G401 (cell line): ENCODE measurements at regions not wholly inside any gene's neighbourhood (a gene's known extent, or its start where the extent isn't known, plus 50 kb on each side); places are given as distances from the start of the nearest gene placed in this dataset.
A peak's percentile ranks its signal among the peaks of the same experiment; 100 is the strongest.

Experiments
- DNase-seq: peaks from one replicate; pipeline ENCODE4 v3.0.0-alpha.2; 2015; ENCODE audit warnings: low spot score
- in situ Hi-C: cut with HindIII; loops from 2 replicates; pipeline ENCODE4 v1.10.0; 2016; ENCODE audit warnings: low sequenced_read_pairs, mixed read lengths

DNA sequence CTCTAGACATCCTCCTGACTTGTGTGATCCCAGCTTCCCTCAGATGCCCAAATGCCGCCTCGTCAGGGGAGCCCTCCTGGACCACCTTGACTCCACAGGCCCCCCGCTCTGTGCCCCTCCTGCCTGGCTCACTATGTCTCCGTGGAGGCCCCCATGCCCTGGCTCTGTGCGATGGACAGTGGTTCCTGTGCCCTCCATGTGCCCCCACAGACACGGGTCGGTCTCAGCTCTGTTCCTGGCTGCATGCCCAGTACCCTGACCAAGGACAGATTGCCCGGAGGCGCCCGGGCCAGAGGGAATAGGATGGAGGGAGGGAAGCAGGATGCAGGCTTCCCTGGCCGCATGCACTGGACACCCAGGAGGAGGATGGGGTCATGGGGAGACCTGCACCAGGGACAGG lies 1274.6 kb downstream of the BRD1 start:
- in situ Hi-C loops: no loop called here
- no peak for DNase-seq

DNA sequence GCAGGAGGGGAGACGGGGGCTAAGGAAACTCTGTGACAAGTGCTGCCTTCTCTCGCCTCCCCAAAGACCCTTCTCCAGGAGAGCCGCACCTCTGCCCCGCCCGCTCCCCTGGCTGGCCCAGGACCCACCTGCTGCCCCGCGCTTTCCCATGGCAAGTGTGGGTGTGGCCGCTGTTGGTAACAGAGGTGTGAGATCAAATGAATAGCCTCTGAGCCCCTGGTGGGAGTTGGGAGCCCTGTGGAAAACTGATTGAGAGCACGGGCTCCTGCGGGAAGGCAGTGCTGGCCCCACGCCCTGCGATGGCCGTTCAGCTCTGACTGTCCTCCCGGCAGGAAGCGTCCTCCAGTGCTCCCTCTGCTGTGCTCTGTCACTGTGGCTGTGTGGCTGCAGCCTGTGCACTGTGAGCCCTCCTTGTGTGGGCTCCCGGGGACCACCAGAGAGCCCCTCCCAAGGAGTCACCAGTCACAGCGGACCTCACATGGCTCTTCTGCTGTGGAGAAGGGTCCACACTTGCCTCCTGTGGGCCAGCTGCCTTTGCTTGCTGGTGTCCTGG lies 1275.9 kb downstream of the BRD1 start:
- in situ Hi-C loops: no loop called here
- no peak for DNase-seq

GRCh38 chr22:48551061-48551460 lies 1276.6 kb downstream of the BRD1 start:
- in situ Hi-C loops: no loop called here
- no peak for DNase-seq

DNA sequence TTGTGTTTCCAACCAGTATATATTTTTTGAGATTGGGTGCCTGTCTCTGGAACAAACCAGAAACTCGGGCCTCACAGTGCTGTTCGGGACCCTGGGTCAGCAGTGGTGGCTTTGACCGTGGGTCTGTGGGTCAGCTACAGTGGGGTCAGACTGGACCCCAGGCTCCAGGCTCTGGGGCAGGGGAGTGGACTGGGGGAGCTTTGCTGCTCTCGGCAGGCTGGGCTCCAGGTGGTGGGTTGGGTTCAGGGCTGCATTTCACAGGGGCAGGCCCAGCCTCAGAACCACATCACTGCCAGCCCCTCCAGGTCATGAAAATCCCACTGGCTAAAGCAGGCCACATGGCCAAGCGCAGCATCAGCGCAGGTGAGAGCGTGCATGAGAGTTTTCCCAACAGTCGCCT lies 1279.3 kb downstream of the BRD1 start:
- no peak for DNase-seq
- in situ Hi-C loops: no loop called here

GRCh38 chr22:48547971-48548370 lies 1279.7 kb downstream of the BRD1 start:
- no peak for DNase-seq
- in situ Hi-C loops: no loop called here

DNA sequence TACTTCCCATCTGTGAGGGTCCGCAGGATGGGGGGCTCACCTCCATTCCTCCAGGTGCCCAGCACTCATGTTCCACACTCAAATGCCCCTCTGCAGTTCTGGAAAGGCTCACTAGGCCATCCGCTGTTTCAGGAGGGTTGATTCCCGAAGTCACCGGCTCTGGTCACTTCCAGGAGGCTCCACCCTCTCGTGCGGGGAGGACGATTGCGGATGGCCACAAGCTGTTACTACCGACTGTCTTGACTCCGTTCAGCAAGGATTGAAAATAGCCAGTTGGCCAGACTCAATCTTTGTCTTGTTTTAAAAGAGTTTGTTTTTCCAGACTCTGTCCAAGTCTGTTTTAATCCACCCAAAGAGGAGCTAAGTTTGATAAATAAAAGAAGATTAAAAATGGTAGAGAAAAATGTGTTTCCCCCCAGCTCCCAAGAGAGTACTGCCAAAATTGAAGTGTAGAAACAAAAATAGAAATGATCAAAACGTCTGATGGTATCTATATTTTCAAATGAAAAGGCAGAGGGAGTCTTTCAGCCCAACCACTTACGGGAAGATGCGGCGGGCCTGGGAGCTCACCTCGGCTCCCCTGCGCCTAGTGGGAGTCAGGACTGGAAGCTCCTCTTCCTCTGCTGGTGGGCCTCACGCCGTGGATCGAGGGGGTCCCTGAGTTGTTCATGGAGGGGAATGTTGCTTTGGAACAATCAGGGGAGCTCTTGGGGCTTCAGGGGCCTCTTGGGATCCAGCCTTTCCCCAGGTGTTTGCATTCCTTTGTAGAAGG lies 1280.8 kb downstream of the BRD1 start:
- in situ Hi-C loops: no loop called here
- DNase-seq: peak; percentile 67

- in situ Hi-C loops: no loop called here
- DNase-seq: no peak
These were observed 1281.7 kb downstream of the BRD1 start for GRCh38 chr22:48545987-48546386.

GRCh38 chr22:48541401-48542098 lies 1286.1 kb downstream of the BRD1 start:
- in situ Hi-C loops: no loop called here
- no peak for DNase-seq

DNA sequence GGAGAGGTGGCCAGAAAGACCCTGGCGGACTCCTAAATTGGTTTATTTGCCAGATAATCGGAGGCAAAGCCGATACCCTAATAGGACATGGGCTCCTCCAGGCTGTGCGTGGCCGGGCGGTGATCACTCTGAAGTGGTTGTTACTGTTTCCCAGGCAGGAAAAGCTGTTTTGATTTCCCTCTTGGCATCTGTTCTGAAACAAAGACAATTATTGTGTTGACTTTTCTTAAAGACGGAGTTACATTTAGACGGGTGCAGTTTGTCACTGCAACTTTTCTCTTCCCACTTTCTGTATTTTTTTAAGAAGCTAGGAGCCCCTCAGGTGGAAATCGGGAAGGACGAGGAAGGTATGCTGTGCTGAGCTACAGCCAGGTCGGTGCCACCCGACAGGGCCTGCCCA lies 1288.4 kb downstream of the BRD1 start:
- in situ Hi-C loops: no loop called here
- no peak for DNase-seq

DNA sequence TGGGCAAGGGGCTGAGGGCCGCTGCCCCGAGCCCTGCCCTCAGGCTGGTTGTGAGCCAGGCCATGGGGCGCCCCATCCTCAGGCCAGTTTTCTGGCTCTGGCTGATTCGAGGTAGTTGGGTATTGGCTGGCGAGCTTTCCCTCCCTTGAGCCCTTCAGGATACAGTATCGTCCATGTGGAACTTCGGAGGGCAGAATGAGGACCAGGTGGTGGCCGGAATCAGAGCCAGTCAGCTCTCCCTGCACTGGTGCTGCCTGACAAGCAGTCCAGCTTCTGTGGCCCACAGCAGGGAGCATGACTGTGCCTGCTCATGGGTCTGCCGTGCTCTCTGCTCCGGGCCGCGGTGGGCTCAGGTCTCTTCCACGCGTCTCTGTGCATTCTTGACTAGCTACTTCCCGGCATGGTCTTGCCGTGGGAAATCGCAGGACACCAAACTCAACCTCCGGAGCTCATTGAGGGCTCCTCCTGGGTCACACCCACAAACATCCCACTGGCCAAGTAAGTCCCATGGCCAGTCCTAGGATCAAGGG lies 1289.3 kb downstream of the BRD1 start:
- DNase-seq: peak; percentile 84
- in situ Hi-C loops: no loop called here

DNA sequence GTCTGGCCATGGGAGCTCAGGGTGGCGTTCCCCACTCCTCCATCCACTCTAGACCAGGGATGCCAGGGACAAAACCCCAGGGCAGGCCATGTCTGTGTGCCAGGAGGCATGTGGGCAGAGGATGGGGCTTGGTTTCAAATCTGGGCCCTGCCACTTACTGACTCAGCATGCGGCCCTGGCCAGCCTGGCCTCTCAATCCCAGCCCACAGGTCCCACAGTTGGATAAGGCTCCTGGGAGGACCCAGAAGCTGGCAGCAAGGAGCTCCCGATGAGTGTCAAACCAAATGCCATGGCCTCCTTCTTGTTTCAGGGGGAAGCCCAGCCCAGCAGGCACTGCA lies 1290.4 kb downstream of the BRD1 start:
- peak; percentile 87 for DNase-seq
- in situ Hi-C loops: no loop called here

- peak; percentile 90 for DNase-seq
- in situ Hi-C loops: no loop called here
These were observed 1290.9 kb downstream of the BRD1 start for GRCh38 chr22:48536541-48537342.

GRCh38 chr22:48535868-48536540 lies 1291.7 kb downstream of the BRD1 start:
- no peak for DNase-seq
- in situ Hi-C loops: no loop called here

DNA sequence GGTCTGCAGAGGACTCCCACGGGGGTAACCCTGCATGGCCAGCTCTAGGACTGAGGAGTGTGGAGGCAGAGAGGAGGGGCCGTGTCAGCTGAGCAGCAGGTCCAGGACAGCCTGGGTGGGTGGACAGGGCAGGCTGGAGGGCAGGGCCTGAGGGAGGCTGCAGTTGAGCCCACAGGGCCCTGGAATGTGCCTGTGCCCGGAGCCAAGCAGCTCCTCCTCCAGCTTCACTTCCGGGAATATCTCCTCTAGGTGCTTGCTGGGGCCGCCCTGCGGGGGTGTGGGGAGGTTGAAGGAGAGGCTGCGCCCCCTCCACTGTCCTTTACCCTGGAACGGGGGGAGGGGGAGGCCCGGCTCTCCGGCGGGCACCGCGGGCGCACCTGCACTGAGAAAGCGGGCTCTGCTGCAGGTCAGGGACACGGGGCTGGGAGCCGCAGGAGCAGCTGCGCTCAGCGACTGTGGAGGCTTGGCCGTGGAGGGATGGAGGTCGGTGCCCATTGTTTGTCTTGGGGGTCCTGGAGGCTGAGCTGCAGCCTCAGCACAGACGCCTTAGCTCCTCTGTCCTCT lies 1293.2 kb downstream of the BRD1 start:
- in situ Hi-C loops: no loop called here
- DNase-seq: no peak

GRCh38 chr22:48532986-48533385 lies 1294.7 kb downstream of the BRD1 start:
- DNase-seq: no peak
- in situ Hi-C loops: no loop called here

DNA sequence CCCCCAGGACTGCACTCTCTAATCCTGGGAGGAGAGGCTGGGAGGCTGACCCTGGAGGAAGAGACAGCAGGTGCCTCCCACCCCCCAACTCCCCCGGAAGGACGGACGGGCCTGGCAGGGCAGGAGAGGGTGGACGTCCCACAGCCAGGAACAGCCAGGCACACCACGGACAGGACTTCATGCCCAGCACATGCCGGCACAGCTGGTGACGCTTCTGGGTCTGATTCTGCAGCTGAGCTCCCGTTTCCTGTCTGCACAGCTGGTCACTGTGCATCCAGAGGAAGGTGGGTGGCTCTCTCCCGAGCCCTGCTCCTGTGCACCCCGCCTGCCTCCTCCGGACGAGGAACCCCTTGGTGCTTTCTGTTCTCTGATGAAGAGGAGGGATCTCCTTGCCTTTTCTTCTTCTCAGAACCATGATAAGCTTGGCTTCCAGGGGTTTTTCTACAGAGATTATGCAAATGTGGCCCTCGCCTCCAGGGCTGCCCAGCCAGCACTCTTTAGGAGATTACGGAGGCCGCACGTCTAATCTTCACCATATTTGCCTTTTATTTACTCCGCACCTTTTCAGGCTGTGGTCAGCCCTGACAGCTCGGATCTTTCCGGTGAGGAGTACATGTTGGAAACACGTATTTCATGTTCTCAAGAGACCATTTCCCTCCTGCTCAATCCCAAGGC lies 1295.8 kb downstream of the BRD1 start:
- no peak for DNase-seq
- in situ Hi-C loops: no loop called here

DNA sequence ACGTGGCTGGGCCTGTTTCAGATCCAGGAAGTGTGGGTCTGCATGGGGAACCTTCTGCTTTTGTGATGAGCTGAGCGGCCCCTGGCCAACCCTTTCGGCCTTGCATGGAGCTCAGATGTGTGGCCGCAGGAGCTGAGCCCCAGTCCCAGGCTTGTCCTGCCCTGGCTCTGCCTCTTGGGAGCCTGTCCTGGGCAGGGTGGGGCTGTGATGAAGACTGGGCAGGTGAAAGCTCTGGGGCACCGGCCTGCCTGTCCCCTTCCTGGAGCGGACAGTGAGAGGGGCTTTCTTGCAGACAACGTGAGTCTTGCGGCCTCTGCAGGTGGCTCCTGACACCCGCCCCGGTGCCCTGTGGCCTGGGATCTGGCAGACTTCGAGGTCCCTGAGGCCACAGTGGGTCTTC lies 1296.6 kb downstream of the BRD1 start:
- DNase-seq: no peak
- in situ Hi-C loops: no loop called here

DNA sequence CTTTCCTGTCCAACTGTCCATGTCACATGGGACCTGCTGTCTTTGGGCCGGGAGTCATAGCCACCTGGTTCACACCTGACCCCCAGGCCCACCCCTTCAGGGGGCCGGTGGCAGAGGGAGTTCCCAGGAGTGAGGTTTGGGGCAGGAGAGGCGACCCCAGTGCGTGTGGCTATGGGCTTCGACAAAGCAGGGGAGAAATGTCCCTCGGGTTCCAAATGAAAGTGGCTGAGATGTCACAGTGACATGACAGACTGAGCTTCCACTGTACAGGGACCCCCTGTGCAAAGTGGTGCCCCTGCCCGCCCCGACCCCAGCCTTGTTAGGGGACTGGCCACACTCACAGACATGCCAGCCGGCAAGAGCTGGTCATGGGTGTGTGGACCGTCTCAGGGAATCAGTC lies 1297.0 kb downstream of the BRD1 start:
- in situ Hi-C loops: no loop called here

More for the DNA sequence above, 1297.0 kb downstream of the BRD1 start:
- no peak for DNase-seq
